Ovary (tissue), 3 donors: ENCODE measurements at regions not wholly inside any gene's neighbourhood (a gene's known extent, or its start where the extent isn't known, plus 50 kb on each side); places are given as distances from the start of the nearest gene placed in this dataset.

ENCODE experiments used
- CTCF ChIP-seq, 3 donors: fragments of 450-650 bp in 2 of 3; fragments of 200-600 bp in 1 of 3; IDR thresholded peaks; one replicate each; pipeline versions ENCODE4 v1.5.1 to v1.8.0; 2016 to 2022; ENCODE audit warnings: antibody characterized with exemption in 3 of 3, mild to moderate bottlenecking in 1 of 3
- EP300 ChIP-seq: sonication (generic); formaldehyde crosslinking; IDR thresholded peaks from one replicate; pipeline ENCODE4 v1.6.1; 2017; ENCODE audit warnings: antibody characterized with exemption
- donor health status: DM: no; HTN: no; CAD: no.

GRCh38 chrX:7252013-7252610 lies 104.2 kb upstream of the PUDP start:
- TF ChIP-seq CTCF (IDR thresholded peaks at IDR 0.05) (no peak), EP300 (no peak)
